ENCODE measurements at regions not wholly inside any gene's neighbourhood (a gene's known extent, or its start where the extent isn't known, plus 50 kb on each side); places are given as distances from the start of the nearest gene placed in this dataset.
"Not testable (repeated sequence)": the region's sequence is repeated elsewhere in the genome, so short reads cannot be mapped to it uniquely, and the experiment has no call there.

- Histone ChIP-seq H3K4me2 (no peak overlapping the region), H4K20me1 (ENCODE audit: insufficient read depth) (no peaks in the 10 kb centered on the region), H2AFZ (ENCODE audit: low read depth) (no peak overlapping the region), H3K27me3 (ENCODE audit: insufficient read depth, low read depth) (no peaks in the 10 kb centered on the region), H3K36me3 (ENCODE audit: insufficient read depth) (no peaks in the 10 kb centered on the region), H3K4me3 (IDR thresholded peaks at IDR 0.05; ENCODE audit: insufficient read depth, low read depth, low read length) (no peak overlapping the region), H3K27ac (no peak overlapping the region), H3K9ac (no peak overlapping the region), H3K79me2 (ENCODE audit: insufficient read depth, low read depth) (no peaks in the 10 kb centered on the region), H3K4me1 (ENCODE audit: low read depth, poor library complexity, severe bottlenecking) (no peaks in the 10 kb centered on the region)
- TF ChIP-seq CTCF (conservative IDR thresholded peaks at IDR 0.05; ENCODE audit: low read depth, low read length), result no peak
These were observed 219.1 kb upstream of the STXBP5 start for GRCh38 chr6:146985111-146985510.

- Histone ChIP-seq H3K4me3 (IDR thresholded peaks at IDR 0.05; ENCODE audit: insufficient read depth, low read depth, low read length) (no peak overlapping the region), H3K9ac (no peak overlapping the region), H4K20me1 (ENCODE audit: insufficient read depth) (no peaks in the 10 kb centered on the region), H3K4me2 (no peak overlapping the region), H3K27ac (no peak overlapping the region), H3K79me2 (ENCODE audit: insufficient read depth, low read depth) (no peaks in the 10 kb centered on the region), H2AFZ (ENCODE audit: low read depth) (no peak overlapping the region), H3K36me3 (ENCODE audit: insufficient read depth) (no peaks in the 10 kb centered on the region), H3K27me3 (ENCODE audit: insufficient read depth, low read depth) (no peaks in the 10 kb centered on the region), H3K4me1 (ENCODE audit: low read depth, poor library complexity, severe bottlenecking) (no peaks in the 10 kb centered on the region)
- no peak for TF ChIP-seq CTCF (conservative IDR thresholded peaks at IDR 0.05; ENCODE audit: low read depth, low read length)
These were observed 218.3 kb upstream of the STXBP5 start for GRCh38 chr6:146985966-146986365.

- H2AFZ ChIP-seq (ENCODE audit: low read depth); H3K9ac ChIP-seq; H3K27ac ChIP-seq; H3K4me3 ChIP-seq (IDR thresholded peaks at IDR 0.05; ENCODE audit: insufficient read depth, low read depth, low read length); H4K20me1 ChIP-seq (ENCODE audit: insufficient read depth); H3K4me2 ChIP-seq; H3K36me3 ChIP-seq (ENCODE audit: insufficient read depth); H3K79me2 ChIP-seq (ENCODE audit: insufficient read depth, low read depth); H3K4me1 ChIP-seq (ENCODE audit: low read depth, poor library complexity, severe bottlenecking); H3K27me3 ChIP-seq (ENCODE audit: insufficient read depth, low read depth): not testable (repeated sequence)
These were observed 216.3 kb upstream of the STXBP5 start for GRCh38 chr6:146987938-146988337.

- Histone ChIP-seq H3K36me3 (ENCODE audit: insufficient read depth) (no peaks in the 10 kb centered on the region), H3K4me1 (ENCODE audit: low read depth, poor library complexity, severe bottlenecking) (no peaks in the 10 kb centered on the region), H3K27ac (no peak overlapping the region), H3K4me3 (IDR thresholded peaks at IDR 0.05; ENCODE audit: insufficient read depth, low read depth, low read length) (no peak overlapping the region), H3K9ac (no peak overlapping the region), H3K79me2 (ENCODE audit: insufficient read depth, low read depth) (no peaks in the 10 kb centered on the region), H4K20me1 (ENCODE audit: insufficient read depth) (no peaks in the 10 kb centered on the region), H3K27me3 (ENCODE audit: insufficient read depth, low read depth) (no peaks in the 10 kb centered on the region), H3K4me2 (no peak overlapping the region), H2AFZ (ENCODE audit: low read depth) (no peak overlapping the region)
- no peak for TF ChIP-seq CTCF (conservative IDR thresholded peaks at IDR 0.05; ENCODE audit: low read depth, low read length)
These were observed 214.4 kb upstream of the STXBP5 start for GRCh38 chr6:146989860-146990259.

GRCh38 chr6:146990284-146990683 is 213.9 kb upstream of the STXBP5 start:
- Histone ChIP-seq H3K27ac (no peak overlapping the region), H2AFZ (ENCODE audit: low read depth) (no peak overlapping the region)
- TF ChIP-seq CTCF (conservative IDR thresholded peaks at IDR 0.05; ENCODE audit: low read depth, low read length), result no peak

More at GRCh38 chr6:146990284-146990683, 213.9 kb upstream of the STXBP5 start:
- H3K4me2 ChIP-seq, result no peak overlapping the region
- no peak overlapping the region for H3K4me3 ChIP-seq (IDR thresholded peaks at IDR 0.05; ENCODE audit: insufficient read depth, low read depth, low read length)
- no peaks in the 10 kb centered on the region for H4K20me1 ChIP-seq (ENCODE audit: insufficient read depth)
- no peak overlapping the region for H3K9ac ChIP-seq
- no peaks in the 10 kb centered on the region for H3K4me1 ChIP-seq (ENCODE audit: low read depth, poor library complexity, severe bottlenecking)
- H3K27me3 ChIP-seq (ENCODE audit: insufficient read depth, low read depth), result no peaks in the 10 kb centered on the region
- no peaks in the 10 kb centered on the region for H3K79me2 ChIP-seq (ENCODE audit: insufficient read depth, low read depth)
- H3K36me3 ChIP-seq (ENCODE audit: insufficient read depth), result no peaks in the 10 kb centered on the region

Measured in KMS-11 (cell line).